ENCODE measurements at regions not wholly inside any gene's neighbourhood (a gene's known extent, or its start where the extent isn't known, plus 50 kb on each side); places are given as distances from the start of the nearest gene placed in this dataset.

- Histone ChIP-seq H3K27ac (replicated peaks) (no peak overlapping the region), H3K27me3 (ENCODE audit: insufficient read depth, poor library complexity, severe bottlenecking) (no peaks in the 10 kb centered on the region), H3K4me3 (replicated peaks; ENCODE audit: insufficient read depth, low read length) (no peak overlapping the region)
- DNase-seq (ENCODE audit: low read depth in 1 of 2, low spot score in 1 of 2): no peak
- TF ChIP-seq, protein P1, sequence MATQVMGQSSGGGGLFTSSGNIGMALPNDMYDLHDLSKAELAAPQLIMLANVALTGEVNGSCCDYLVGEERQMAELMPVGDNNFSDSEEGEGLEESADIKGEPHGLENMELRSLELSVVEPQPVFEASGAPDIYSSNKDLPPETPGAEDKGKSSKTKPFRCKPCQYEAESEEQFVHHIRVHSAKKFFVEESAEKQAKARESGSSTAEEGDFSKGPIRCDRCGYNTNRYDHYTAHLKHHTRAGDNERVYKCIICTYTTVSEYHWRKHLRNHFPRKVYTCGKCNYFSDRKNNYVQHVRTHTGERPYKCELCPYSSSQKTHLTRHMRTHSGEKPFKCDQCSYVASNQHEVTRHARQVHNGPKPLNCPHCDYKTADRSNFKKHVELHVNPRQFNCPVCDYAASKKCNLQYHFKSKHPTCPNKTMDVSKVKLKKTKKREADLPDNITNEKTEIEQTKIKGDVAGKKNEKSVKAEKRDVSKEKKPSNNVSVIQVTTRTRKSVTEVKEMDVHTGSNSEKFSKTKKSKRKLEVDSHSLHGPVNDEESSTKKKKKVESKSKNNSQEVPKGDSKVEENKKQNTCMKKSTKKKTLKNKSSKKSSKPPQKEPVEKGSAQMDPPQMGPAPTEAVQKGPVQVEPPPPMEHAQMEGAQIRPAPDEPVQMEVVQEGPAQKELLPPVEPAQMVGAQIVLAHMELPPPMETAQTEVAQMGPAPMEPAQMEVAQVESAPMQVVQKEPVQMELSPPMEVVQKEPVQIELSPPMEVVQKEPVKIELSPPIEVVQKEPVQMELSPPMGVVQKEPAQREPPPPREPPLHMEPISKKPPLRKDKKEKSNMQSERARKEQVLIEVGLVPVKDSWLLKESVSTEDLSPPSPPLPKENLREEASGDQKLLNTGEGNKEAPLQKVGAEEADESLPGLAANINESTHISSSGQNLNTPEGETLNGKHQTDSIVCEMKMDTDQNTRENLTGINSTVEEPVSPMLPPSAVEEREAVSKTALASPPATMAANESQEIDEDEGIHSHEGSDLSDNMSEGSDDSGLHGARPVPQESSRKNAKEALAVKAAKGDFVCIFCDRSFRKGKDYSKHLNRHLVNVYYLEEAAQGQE (IDR thresholded peaks at IDR 0.05; ENCODE audit: insufficient replicate concordance, low read depth): no peak
- TF ChIP-seq POLR2AphosphoS5 (IDR thresholded peaks at IDR 0.05; ENCODE audit: low read depth) (no peak), CTCF (IDR thresholded peaks at IDR 0.05; ENCODE audit: insufficient read depth, low read length) (no peak), GABPA (IDR thresholded peaks at IDR 0.05; ENCODE audit: low read depth) (no peak), SPI1 (IDR thresholded peaks at IDR 0.05; ENCODE audit: borderline replicate concordance, low read depth) (no peak)
Measured at GRCh38 chr1:58890609-58891008, 106.8 kb upstream of the JUN start.

DNA sequence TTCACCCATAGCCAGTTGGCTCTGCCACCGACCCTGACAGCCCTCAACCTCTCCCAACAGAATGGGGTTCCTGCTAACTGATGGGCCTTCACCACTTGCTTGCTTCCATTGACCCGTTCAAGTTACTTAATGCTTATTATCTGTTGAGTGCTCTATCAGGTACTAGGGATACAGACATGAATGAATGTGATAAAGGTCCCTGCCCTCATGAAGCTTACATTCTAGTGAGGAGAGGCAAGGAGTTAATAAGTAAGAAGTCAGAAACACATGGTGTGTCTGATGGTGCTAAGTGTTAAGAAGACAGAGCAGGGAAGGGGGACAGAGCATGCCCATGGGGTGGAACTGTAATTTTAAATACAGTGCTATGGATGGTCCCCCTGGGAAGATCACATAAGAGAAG, 107.5 kb upstream of the JUN start:
- H3K27ac ChIP-seq (replicated peaks): no peak overlapping the region
- no peak for DNase-seq (ENCODE audit: low read depth in 1 of 2, low spot score in 1 of 2)
- no peaks in the 10 kb centered on the region for H3K27me3 ChIP-seq (ENCODE audit: insufficient read depth, poor library complexity, severe bottlenecking)
- H3K4me3 ChIP-seq (replicated peaks; ENCODE audit: insufficient read depth, low read length): no peak overlapping the region
- TF ChIP-seq GABPA (IDR thresholded peaks at IDR 0.05; ENCODE audit: low read depth): no peak
- no peak for TF ChIP-seq CTCF (IDR thresholded peaks at IDR 0.05; ENCODE audit: insufficient read depth, low read length)
- no peak for TF ChIP-seq SPI1 (IDR thresholded peaks at IDR 0.05; ENCODE audit: borderline replicate concordance, low read depth)
- TF ChIP-seq POLR2AphosphoS5 (IDR thresholded peaks at IDR 0.05; ENCODE audit: low read depth): no peak
- TF ChIP-seq, protein P1 (IDR thresholded peaks at IDR 0.05; ENCODE audit: insufficient replicate concordance, low read depth): no peak

DNA sequence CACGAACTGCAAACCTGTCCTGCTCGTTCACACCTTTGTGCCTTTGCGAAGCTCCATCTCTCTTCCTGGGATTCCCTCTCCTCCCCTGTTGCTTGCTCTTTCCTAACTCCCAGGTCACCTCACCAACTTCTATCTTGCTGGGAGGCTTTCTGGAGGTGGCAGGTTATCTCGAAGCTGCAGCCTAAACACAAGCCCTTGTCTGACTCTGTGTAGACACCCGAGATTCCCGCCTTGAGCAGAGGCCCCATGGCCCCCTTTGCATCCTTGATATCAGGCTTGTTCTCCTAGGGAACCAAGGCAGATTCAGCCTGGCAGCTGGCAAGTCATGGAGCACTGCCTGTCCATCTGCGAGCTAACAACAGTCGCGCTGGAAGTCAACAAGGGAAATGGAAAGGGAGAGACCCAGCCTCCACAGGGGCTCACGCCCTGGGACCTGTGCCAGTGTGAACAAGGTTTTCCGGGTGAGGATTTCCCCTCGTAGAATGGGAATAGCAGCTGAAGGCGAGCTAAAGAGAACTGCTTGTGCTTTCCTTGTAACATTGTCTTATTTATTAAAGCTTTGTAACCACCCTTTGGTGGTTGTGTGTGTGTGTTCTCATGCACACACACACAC, 109.5 kb upstream of the JUN start:
- Histone ChIP-seq H3K27ac (replicated peaks) (no peak overlapping the region), H3K4me3 (replicated peaks; ENCODE audit: insufficient read depth, low read length) (no peak overlapping the region), H3K27me3 (ENCODE audit: insufficient read depth, poor library complexity, severe bottlenecking) (no peaks in the 10 kb centered on the region)
- TF ChIP-seq SPI1 (IDR thresholded peaks at IDR 0.05; ENCODE audit: borderline replicate concordance, low read depth): no peak
- TF ChIP-seq, protein P1 (IDR thresholded peaks at IDR 0.05; ENCODE audit: insufficient replicate concordance, low read depth): no peak
- TF ChIP-seq GABPA (IDR thresholded peaks at IDR 0.05; ENCODE audit: low read depth): no peak
- no peak for TF ChIP-seq CTCF (IDR thresholded peaks at IDR 0.05; ENCODE audit: insufficient read depth, low read length)
- TF ChIP-seq POLR2AphosphoS5 (IDR thresholded peaks at IDR 0.05; ENCODE audit: low read depth): no peak
- DNase-seq (ENCODE audit: low read depth in 1 of 2, low spot score in 1 of 2): no peak

All from HL-60 (cell line).